ENCODE measurements at regions not wholly inside any gene's neighbourhood (a gene's known extent, or its start where the extent isn't known, plus 50 kb on each side); places are given as distances from the start of the nearest gene placed in this dataset.

- no peak for TF ChIP-seq CTCF (IDR thresholded peaks at IDR 0.05; ENCODE audit: insufficient read depth, missing control alignments)
- no peak for FAIRE-seq
- DNase-seq (ENCODE audit: insufficient read length, low spot score), result no peak
These were observed 209.1 kb upstream of the RBMS1 start for GRCh38 chr2:160702754-160703153.

GRCh38 chr2:160703648-160704585 is 210.3 kb upstream of the RBMS1 start:
- FAIRE-seq (no peak), DNase-seq (ENCODE audit: insufficient read length, low spot score) (no peak)
- TF ChIP-seq CTCF (IDR thresholded peaks at IDR 0.05; ENCODE audit: insufficient read depth, missing control alignments), result no peak

- FAIRE-seq, result no peak
- no peak for TF ChIP-seq CTCF (IDR thresholded peaks at IDR 0.05; ENCODE audit: insufficient read depth, missing control alignments)
- no peak for DNase-seq (ENCODE audit: insufficient read length, low spot score)
These were observed 221.8 kb upstream of the RBMS1 start for GRCh38 chr2:160715428-160715827.

GRCh38 chr2:160719116-160719515 is 225.5 kb upstream of the RBMS1 start:
- no peak for TF ChIP-seq CTCF (IDR thresholded peaks at IDR 0.05; ENCODE audit: insufficient read depth, missing control alignments)
- no peak for FAIRE-seq
- no peak for DNase-seq (ENCODE audit: insufficient read length, low spot score)

- FAIRE-seq (no peak), DNase-seq (ENCODE audit: insufficient read length, low spot score) (no peak)
- TF ChIP-seq CTCF (IDR thresholded peaks at IDR 0.05; ENCODE audit: insufficient read depth, missing control alignments), result no peak
These were observed 226.5 kb upstream of the RBMS1 start for GRCh38 chr2:160720098-160720497.

GRCh38 chr2:160721089-160722040 is 227.8 kb upstream of the RBMS1 start:
- no peak for FAIRE-seq
- no peak for DNase-seq (ENCODE audit: insufficient read length, low spot score)

More at GRCh38 chr2:160721089-160722040, 227.8 kb upstream of the RBMS1 start:
- no peak for TF ChIP-seq CTCF (IDR thresholded peaks at IDR 0.05; ENCODE audit: insufficient read depth, missing control alignments)

Measured in D721Med (cell line).